Right cardiac atrium (tissue), 5 donors: ENCODE measurements at regions not wholly inside any gene's neighbourhood (a gene's known extent, or its start where the extent isn't known, plus 50 kb on each side); places are given as distances from the start of the nearest gene placed in this dataset.

Experiments
- ATAC-seq, 2 donors: fragments of 200-7000 bp; cut with Tn5 transposase; one replicate each; pipeline versions ENCODE4 v1.8.0 to v1.9.1; 2020; ENCODE audit warnings: moderate library complexity in 2 of 2, mild to moderate bottlenecking in 1 of 2
- DNase-seq, 3 donors: peaks; one replicate each; pipeline ENCODE4 v3.0.0-alpha.2; 2020
- H3K27ac ChIP-seq: one replicate; pipeline ENCODE4 v1.5.1; 2013; ENCODE audit warnings: mild to moderate bottlenecking, low read length, control low read depth, moderate library complexity
- H3K27me3 ChIP-seq: one replicate; pipeline ENCODE4 v1.6.1; 2013; ENCODE audit not compliant: control insufficient read depth, insufficient read depth
- H3K4me1 ChIP-seq: one replicate; pipeline ENCODE4 v1.6.1; 2013; ENCODE audit warnings: low read length; ENCODE audit not compliant: control insufficient read depth, insufficient read depth
- H3K4me3 ChIP-seq: one replicate; pipeline ENCODE4 v1.5.1; 2013; ENCODE audit warnings: low read length, control low read depth
- H3K9me3 ChIP-seq: one replicate; pipeline ENCODE4 v1.6.1; 2013; ENCODE audit warnings: low read length; ENCODE audit not compliant: control insufficient read depth
- WGBS: extraction: QIAGEN DNeasy Blood & Tissue Kit; methylation state at CpG from one replicate; pipeline ENCODE4 v1.1.7; 2013; 5-methylcytosine and 5-hydroxymethylcytosine counted together
- intact Hi-C, 4 donors: fragments of 100-400 bp; cut with DNase I; formaldehyde crosslinking; loops; one replicate each; pipeline versions ENCODE4 v1.11.0 to v1.14.0; 2022 to 2023
- donor health status: healthy with polysubstance abuse.
- donor health status: DM: no; HTN: yes; CAD: no.
- donor health status: DM: no; HTN: no; CAD: no.
- donor health status: DM: no; HTN: yes; CAD: no; lungs with severe emphysema.
- donor health status: DM: yes; HTN: yes; CAD: no.

GRCh38 chr9:13941714-13942113, 372.2 kb downstream of the NFIB start:
- DNase-seq: no peak
- Histone ChIP-seq H3K9me3 (no peaks in the 10 kb centered on the region), H3K27me3 (no peaks in the 10 kb centered on the region), H3K27ac (no peak overlapping the region), H3K4me3 (no peak overlapping the region), H3K4me1 (peaks cover 3% of the 10 kb centered on the region)
- WGBS: 59% methylated on average over 7 of the region's 7 CpGs
- no peak for ATAC-seq
- intact Hi-C loops: no loop called here

- intact Hi-C loops: loop anchor here in 1 of 4 donors (10.0 kb wide), 2 partner anchors 55 to 495 kb away; no protein-coding TSS in a partner anchor
- no peak overlapping the region for H3K4me3 ChIP-seq
- no peaks in the 10 kb centered on the region for H3K27me3 ChIP-seq
- ATAC-seq (no peak), DNase-seq (no peak)
- 73% methylated on average over 8 of the region's 8 CpGs for WGBS
- H3K9me3 ChIP-seq: no peaks in the 10 kb centered on the region
- peak overlapping the region; percentile 70 for H3K27ac ChIP-seq
- peaks cover 3% of the 10 kb centered on the region for H3K4me1 ChIP-seq
These were observed 374.0 kb downstream of the NFIB start for GRCh38 chr9:13939701-13940490.

- no peak overlapping the region for H3K4me3 ChIP-seq
- H3K9me3 ChIP-seq: no peaks in the 10 kb centered on the region
- peak overlapping the region; percentile 70 for H3K27ac ChIP-seq
- 10% methylated on average over 1 of the region's 1 CpG for WGBS
- ATAC-seq (peak; percentile 87 to 91), DNase-seq (no peak)
- no peaks in the 10 kb centered on the region for H3K27me3 ChIP-seq
- intact Hi-C loops: loop anchor here in 1 of 4 donors (10.0 kb wide), 2 partner anchors 56 to 494 kb away; no protein-coding TSS in a partner anchor
- peaks cover 3% of the 10 kb centered on the region for H3K4me1 ChIP-seq
These were observed 374.8 kb downstream of the NFIB start for GRCh38 chr9:13939134-13939533.

GRCh38 chr9:13934416-13934815, 379.5 kb downstream of the NFIB start:
- Histone ChIP-seq H3K27ac (no peak overlapping the region), H3K27me3 (no peaks in the 10 kb centered on the region), H3K4me1 (peaks cover 3% of the 10 kb centered on the region), H3K9me3 (no peaks in the 10 kb centered on the region), H3K4me3 (no peak overlapping the region)
- WGBS: 96% methylated on average over 3 of the region's 3 CpGs
- no peak for ATAC-seq
- intact Hi-C loops: loop anchor here in 1 of 4 donors (10.0 kb wide), 2 partner anchors 60 to 490 kb away; no protein-coding TSS in a partner anchor
- DNase-seq: no peak

GRCh38 chr9:13933268-13933656, 380.7 kb downstream of the NFIB start:
- no peak overlapping the region for H3K27ac ChIP-seq
- H3K4me1 ChIP-seq: peaks cover 3% of the 10 kb centered on the region
- WGBS: 86% methylated on average over 1 of the region's 1 CpG
- no peak overlapping the region for H3K4me3 ChIP-seq
- intact Hi-C loops: loop anchor here in 1 of 4 donors (10.0 kb wide), 2 partner anchors 62 to 488 kb away; no protein-coding TSS in a partner anchor
- no peaks in the 10 kb centered on the region for H3K27me3 ChIP-seq
- DNase-seq: no peak
- no peaks in the 10 kb centered on the region for H3K9me3 ChIP-seq
- peak in 1 of 2 donors; percentile 29 for ATAC-seq

GRCh38 chr9:13932528-13933267, 381.2 kb downstream of the NFIB start:
- peak in 1 of 2 donors; percentile 22 for ATAC-seq
- DNase-seq: no peak
- H3K27ac ChIP-seq: peak overlapping the region; percentile 17
- no peaks in the 10 kb centered on the region for H3K9me3 ChIP-seq
- peaks cover 3% of the 10 kb centered on the region for H3K4me1 ChIP-seq
- WGBS: 38% methylated on average over 9 of the region's 9 CpGs
- intact Hi-C loops: loop anchor here in 1 of 4 donors (10.0 kb wide), 2 partner anchors 62 to 488 kb away; no protein-coding TSS in a partner anchor
- no peaks in the 10 kb centered on the region for H3K27me3 ChIP-seq
- H3K4me3 ChIP-seq: no peak overlapping the region

GRCh38 chr9:13929013-13929412, 384.9 kb downstream of the NFIB start:
- Histone ChIP-seq H3K27me3 (no peaks in the 10 kb centered on the region), H3K27ac (no peak overlapping the region), H3K4me3 (no peak overlapping the region), H3K9me3 (no peaks in the 10 kb centered on the region), H3K4me1 (peaks cover 3% of the 10 kb centered on the region)
- intact Hi-C loops: no loop called here
- 57% methylated on average over 2 of the region's 2 CpGs for WGBS
- DNase-seq (no peak), ATAC-seq (peak in 1 of 2 donors; percentile 57)

- Histone ChIP-seq H3K27me3 (no peaks in the 10 kb centered on the region), H3K9me3 (no peaks in the 10 kb centered on the region), H3K27ac (no peak overlapping the region), H3K4me3 (no peak overlapping the region), H3K4me1 (peaks cover 4% of the 10 kb centered on the region)
- intact Hi-C loops: no loop called here
- no peak for DNase-seq
- 96% methylated on average over 4 of the region's 4 CpGs for WGBS
- no peak for ATAC-seq
These were observed 390.6 kb downstream of the NFIB start for GRCh38 chr9:13923381-13923780.

GRCh38 chr9:13920557-13920956, 393.4 kb downstream of the NFIB start:
- no peak for DNase-seq
- ATAC-seq: no peak
- Histone ChIP-seq H3K4me1 (peaks cover 4% of the 10 kb centered on the region), H3K9me3 (no peaks in the 10 kb centered on the region), H3K27me3 (no peaks in the 10 kb centered on the region), H3K27ac (no peak overlapping the region), H3K4me3 (no peak overlapping the region)
- intact Hi-C loops: no loop called here

GRCh38 chr9:13919401-13919800, 394.5 kb downstream of the NFIB start:
- DNase-seq: no peak
- 82% methylated on average over 2 of the region's 2 CpGs for WGBS
- no peak overlapping the region for H3K27ac ChIP-seq
- no peaks in the 10 kb centered on the region for H3K27me3 ChIP-seq
- H3K9me3 ChIP-seq: no peaks in the 10 kb centered on the region
- no peak for ATAC-seq
- intact Hi-C loops: loop anchor here in 1 of 4 donors (10.0 kb wide), 2 partner anchors 55 to 435 kb away; no protein-coding TSS in a partner anchor
- H3K4me3 ChIP-seq: no peak overlapping the region
- peaks cover 4% of the 10 kb centered on the region for H3K4me1 ChIP-seq

GRCh38 chr9:13917534-13917933, 396.4 kb downstream of the NFIB start:
- intact Hi-C loops: loop anchor here in 1 of 4 donors (10.0 kb wide), 2 partner anchors 57 to 437 kb away; no protein-coding TSS in a partner anchor
- Histone ChIP-seq H3K27me3 (no peaks in the 10 kb centered on the region), H3K4me1 (peaks cover 4% of the 10 kb centered on the region), H3K4me3 (no peak overlapping the region), H3K9me3 (no peaks in the 10 kb centered on the region), H3K27ac (no peak overlapping the region)
- ATAC-seq (no peak), DNase-seq (no peak)
